Prostate gland (tissue), 2 donors: ENCODE measurements at regions not wholly inside any gene's neighbourhood (a gene's known extent, or its start where the extent isn't known, plus 50 kb on each side); places are given as distances from the start of the nearest gene placed in this dataset.

Experiments
- CTCF ChIP-seq, 4 experiments: fragments of 200-600 bp in 2 of 4; fragments of 450-650 bp in 2 of 4; sonication (generic) in 2 of 4; IDR thresholded peaks; 1 replicate in 3 of 4; 2 replicates in 1 of 4; pipeline ENCODE4 v1.5.1; 2016 to 2019; ENCODE audit warnings: antibody characterized with exemption in 4 of 4, mild to moderate bottlenecking in 2 of 4, moderate library complexity in 2 of 4
- POLR2A ChIP-seq: fragments of 450-650 bp; IDR thresholded peaks from one replicate; pipeline ENCODE4 v1.6.1; 2016; ENCODE audit warnings: antibody characterized with exemption, mild to moderate bottlenecking
- POLR2AphosphoS5 ChIP-seq: sonication (generic); formaldehyde crosslinking; IDR thresholded peaks from one replicate; pipeline ENCODE4 v1.6.1; 2017; ENCODE audit warnings: antibody characterized with exemption

GRCh38 chr3:34254285-34254684, 455.9 kb downstream of the PDCD6IP start:
- TF ChIP-seq POLR2AphosphoS5 (no peak), CTCF (IDR thresholded peaks at IDR 0.05) (no peak), POLR2A (no peak)
